ENCODE measurements at regions not wholly inside any gene's neighbourhood (a gene's known extent, or its start where the extent isn't known, plus 50 kb on each side); places are given as distances from the start of the nearest gene placed in this dataset.

DNA sequence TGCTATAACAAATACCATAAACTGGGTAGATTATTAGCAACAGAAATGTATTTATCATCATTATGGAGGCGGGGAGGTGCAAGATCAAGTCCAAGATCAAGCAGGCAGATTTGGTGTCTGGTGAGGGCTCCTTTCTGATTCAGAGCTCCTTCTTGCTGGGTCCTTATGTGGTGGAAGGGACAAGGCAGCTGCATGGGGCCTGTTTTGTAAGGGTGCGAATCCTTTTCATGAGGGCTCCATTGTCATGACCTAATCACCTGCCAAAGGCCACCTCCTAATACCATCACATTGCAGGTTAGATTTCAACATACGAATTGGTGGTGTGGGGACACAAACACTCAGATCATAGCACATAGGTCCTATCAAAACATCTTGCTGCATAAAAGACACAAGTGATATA is 84.4 kb upstream of the CCDC150 start:
- in situ Hi-C loops (cut with HindIII; ENCODE audit: low pct_unique_long_range_greater_than_20kb, low sequenced_read_pairs): no loop called here
- no peak for DNase-seq (ENCODE audit: low read depth)

- in situ Hi-C loops (cut with HindIII; ENCODE audit: low pct_unique_long_range_greater_than_20kb, low sequenced_read_pairs): no loop called here
Measured at GRCh38 chr2:196555726-196556125, 83.8 kb upstream of the CCDC150 start.

GRCh38 chr2:196558497-196558896 is 81.0 kb upstream of the CCDC150 start:
- in situ Hi-C loops (cut with HindIII; ENCODE audit: low pct_unique_long_range_greater_than_20kb, low sequenced_read_pairs): no loop called here
- no peak for DNase-seq (ENCODE audit: low read depth)

More at GRCh38 chr2:196555726-196556125, 83.8 kb upstream of the CCDC150 start:
- no peak for DNase-seq (ENCODE audit: low read depth)

- in situ Hi-C loops (cut with HindIII; ENCODE audit: low pct_unique_long_range_greater_than_20kb, low sequenced_read_pairs): no loop called here
- DNase-seq (ENCODE audit: low read depth): no peak
Measured at GRCh38 chr2:196563876-196564275, 75.6 kb upstream of the CCDC150 start.

GRCh38 chr2:196565106-196565765 is 74.3 kb upstream of the CCDC150 start:
- no peak for DNase-seq (ENCODE audit: low read depth)

GRCh38 chr2:196565982-196566381 is 73.5 kb upstream of the CCDC150 start:
- DNase-seq (ENCODE audit: low read depth): no peak
- in situ Hi-C loops (cut with HindIII; ENCODE audit: low pct_unique_long_range_greater_than_20kb, low sequenced_read_pairs): no loop called here

More at GRCh38 chr2:196565106-196565765, 74.3 kb upstream of the CCDC150 start:
- in situ Hi-C loops (cut with HindIII; ENCODE audit: low pct_unique_long_range_greater_than_20kb, low sequenced_read_pairs): no loop called here

DNA sequence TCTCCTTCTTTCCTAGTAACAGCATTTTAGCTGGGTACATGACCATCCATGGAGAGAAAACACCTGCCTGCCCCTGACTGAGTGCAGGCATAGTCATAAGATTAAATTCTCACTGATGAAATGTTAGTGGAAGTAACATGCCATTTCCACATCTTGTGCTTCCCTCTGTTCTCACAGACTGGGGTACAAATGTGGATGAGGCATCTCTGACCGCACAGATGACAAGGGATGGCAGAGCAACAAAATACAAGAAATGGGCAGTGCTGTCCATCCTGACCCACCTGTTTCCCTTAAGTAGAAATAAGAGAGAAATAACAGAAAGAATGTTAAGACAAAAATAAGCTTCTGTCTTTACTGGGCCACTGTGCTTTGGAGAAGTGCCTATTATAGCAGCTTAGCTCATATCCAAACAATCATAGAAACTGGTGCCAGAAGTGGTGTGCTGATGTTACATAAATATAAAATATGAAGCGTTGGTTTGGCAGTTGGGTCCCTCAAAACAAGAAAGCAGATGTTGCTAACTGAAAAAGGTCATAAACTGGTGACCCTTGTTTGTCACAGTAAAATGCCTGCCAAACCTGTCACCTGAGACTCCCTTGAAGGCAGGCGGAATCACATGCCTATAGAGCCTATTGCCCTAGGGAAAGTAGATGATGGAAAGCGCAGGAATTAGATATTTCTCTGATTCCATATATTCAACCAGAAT is 72.4 kb upstream of the CCDC150 start:
- in situ Hi-C loops (cut with HindIII; ENCODE audit: low pct_unique_long_range_greater_than_20kb, low sequenced_read_pairs): no loop called here
- DNase-seq (ENCODE audit: low read depth): no peak

DNA sequence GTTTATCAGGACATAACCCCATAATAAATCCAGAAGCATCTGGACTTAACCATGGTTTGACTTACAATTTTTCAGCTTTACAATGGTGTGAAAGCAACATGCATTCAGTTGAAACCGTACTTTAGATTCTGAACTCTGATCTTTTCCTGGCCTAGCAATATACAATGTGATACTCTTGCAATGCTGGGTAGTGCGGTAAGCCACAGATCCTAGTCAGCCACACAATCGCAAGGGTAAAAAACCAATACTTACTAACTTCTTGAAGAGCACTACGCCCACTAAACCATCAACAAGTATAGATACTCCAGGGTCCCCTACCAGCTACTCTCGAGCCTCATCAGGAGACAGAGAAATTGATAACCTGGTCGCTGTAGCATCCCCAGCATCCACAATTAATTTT is 71.0 kb upstream of the CCDC150 start:
- DNase-seq (ENCODE audit: low read depth): no peak

DNA sequence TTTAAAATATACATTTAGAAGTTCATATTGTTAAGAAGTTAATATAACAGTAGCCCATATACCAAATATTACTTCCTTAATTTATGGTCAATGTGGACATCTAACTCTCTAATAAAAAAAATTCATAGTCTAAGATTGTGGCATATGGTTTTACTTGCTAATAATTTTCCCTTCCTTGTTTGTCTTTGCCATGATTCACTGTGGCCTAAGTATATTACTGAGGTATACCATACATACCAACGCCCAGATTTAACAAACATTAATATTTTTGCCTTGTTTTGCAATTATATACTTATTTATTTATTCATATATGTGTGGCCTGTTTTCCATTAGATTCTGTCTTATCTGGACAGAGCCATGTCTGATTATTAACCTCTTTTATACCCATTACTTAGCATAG is 54.6 kb upstream of the CCDC150 start:
- in situ Hi-C loops (cut with HindIII; ENCODE audit: low pct_unique_long_range_greater_than_20kb, low sequenced_read_pairs): no loop called here
- DNase-seq (ENCODE audit: low read depth): no peak

More for the DNA sequence above, 71.0 kb upstream of the CCDC150 start:
- in situ Hi-C loops (cut with HindIII; ENCODE audit: low pct_unique_long_range_greater_than_20kb, low sequenced_read_pairs): no loop called here

GRCh38 chr2:196586511-196586991 is 53.0 kb upstream of the CCDC150 start:
- DNase-seq (ENCODE audit: low read depth): peak; percentile 94
- in situ Hi-C loops (cut with HindIII; ENCODE audit: low pct_unique_long_range_greater_than_20kb, low sequenced_read_pairs): no loop called here

GRCh38 chr2:196587056-196587455 is 52.5 kb upstream of the CCDC150 start:
- DNase-seq (ENCODE audit: low read depth): no peak
- in situ Hi-C loops (cut with HindIII; ENCODE audit: low pct_unique_long_range_greater_than_20kb, low sequenced_read_pairs): no loop called here

- in situ Hi-C loops (cut with HindIII; ENCODE audit: low pct_unique_long_range_greater_than_20kb, low sequenced_read_pairs): no loop called here
- DNase-seq (ENCODE audit: low read depth): no peak
Measured at GRCh38 chr2:196587739-196588138, 51.8 kb upstream of the CCDC150 start.

DNA sequence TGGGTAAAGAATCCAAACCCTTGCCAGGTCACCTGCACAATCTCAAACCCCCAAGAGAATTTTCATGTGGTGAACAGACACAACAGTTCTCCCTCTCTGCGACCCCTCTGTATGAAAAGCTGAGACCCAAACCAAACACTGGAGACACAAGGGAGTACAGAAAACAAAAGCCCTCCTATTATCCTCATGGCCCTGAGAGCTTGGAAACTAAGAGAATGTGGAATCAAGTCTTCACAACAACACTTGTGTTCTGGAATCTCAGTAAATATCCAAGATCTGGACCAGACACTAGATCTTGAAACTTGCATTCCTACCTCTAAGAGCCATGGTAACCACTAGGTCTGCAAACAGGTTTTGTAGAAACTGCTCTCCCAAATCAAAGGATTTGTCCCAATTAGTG is 50.1 kb upstream of the CCDC150 start:
- in situ Hi-C loops (cut with HindIII; ENCODE audit: low pct_unique_long_range_greater_than_20kb, low sequenced_read_pairs): no loop called here

More for the DNA sequence above, 50.1 kb upstream of the CCDC150 start:
- DNase-seq (ENCODE audit: low read depth): no peak

Data from Caki2 (cell line).